GM12878 (cell line): ENCODE measurements at regions not wholly inside any gene's neighbourhood (a gene's known extent, or its start where the extent isn't known, plus 50 kb on each side); places are given as distances from the start of the nearest gene placed in this dataset.

Experiments
- ATAC-seq: fragments of 200-7000 bp; cut with Tn5 transposase; 3 replicates; pipeline ENCODE4 v1.9.1; 2020; ENCODE audit warnings: mild to moderate bottlenecking, moderate library complexity
- BruUV-seq: library from RNA; stranded (reverse); fragments of 400-500 nt; replicated peaks from 2 replicates; lab custom pipeline; 2021; lab: Mats Ljungman, UMichigan
- CTCF ChIA-PET: fragments of 300-600 bp; sonication (Branson Sonifier 250); formaldehyde crosslinking; extraction: SDS; loops from one replicate; lab custom pipeline; 2021; ENCODE audit warnings: inconsistent platforms; lab: Yijun Ruan, JAX
- POLR2A ChIA-PET: fragments of 350-600 bp; formaldehyde crosslinking; extraction: SDS; loops from one replicate; lab custom pipeline; 2021; ENCODE audit warnings: inconsistent platforms; lab: Charles Lee
- RAD21 ChIA-PET: fragments of 300-600 bp; sonication (Branson Sonifier 250); formaldehyde crosslinking; loops from one replicate; lab custom pipeline; 2023; ENCODE audit warnings: antibody characterized with exemption; ENCODE audit not compliant: unreplicated experiment; lab: Charles Lee
- SMC1A ChIA-PET: fragments of 300-600 bp; sonication (Branson Sonifier 250); formaldehyde crosslinking; loops from one replicate; lab custom pipeline; 2023; ENCODE audit not compliant: unreplicated experiment, uncharacterized antibody; lab: Charles Lee
- DNase-seq: peaks from one replicate; pipeline ENCODE4 v3.0.0-alpha.2; 2011; ENCODE audit warnings: low read depth, low spot score
- FAIRE-seq: peaks from 3 replicates; lab custom pipeline; 2011; peaks lifted over from hg19 to GRCh38; lab: Jason Lieb, UNC
- H2AFZ ChIP-seq: 2 replicates; pipeline ENCODE4 v1.6.0; 2011; ENCODE audit warnings: low read depth, low read length, control low read depth; ENCODE audit not compliant: control insufficient read depth
- H3K27ac ChIP-seq: 2 replicates; pipeline ENCODE4 v1.5.1; 2011; ENCODE audit warnings: control low read depth; ENCODE audit not compliant: control insufficient read depth, insufficient read depth
- H3K27me3 ChIP-seq, 2 experiments: replicated peaks in 1 of 2; 2 replicates each; pipeline versions ENCODE4 v1.6.0 to v1.6.1; 2011; ENCODE audit warnings: low read length in 1 of 2; ENCODE audit not compliant: control insufficient read depth in 2 of 2, insufficient read depth in 2 of 2
- H3K36me3 ChIP-seq, 2 experiments: 2 replicates each; pipeline ENCODE4 v1.5.1; 2011; ENCODE audit warnings: low read length in 1 of 2; ENCODE audit not compliant: control insufficient read depth in 2 of 2, insufficient read depth in 2 of 2
- H3K4me1 ChIP-seq: 2 replicates; pipeline ENCODE4 v1.6.1; 2011; ENCODE audit warnings: mild to moderate bottlenecking, low read length, moderate library complexity, mixed read lengths; ENCODE audit not compliant: control insufficient read depth, insufficient read depth
- H3K4me2 ChIP-seq: 2 replicates; pipeline ENCODE4 v1.6.0; 2011; ENCODE audit warnings: control low read depth; ENCODE audit not compliant: control insufficient read depth, insufficient read depth
- H3K4me3 ChIP-seq: fragments of 200-600 bp; sonication (generic); 2 replicates; pipeline ENCODE4 v1.5.1; 2016
- H3K79me2 ChIP-seq: 2 replicates; pipeline ENCODE4 v1.6.0; 2011; ENCODE audit warnings: low read length; ENCODE audit not compliant: control insufficient read depth, insufficient read depth
- H3K9ac ChIP-seq: 2 replicates; pipeline ENCODE4 v1.8.0; 2011; ENCODE audit warnings: low read length, control low read depth, mixed read lengths; ENCODE audit not compliant: control insufficient read depth, insufficient read depth
- H3K9me3 ChIP-seq: replicated peaks from 3 replicates; pipeline ENCODE4 v1.5.1; 2011; ENCODE audit warnings: mild to moderate bottlenecking, low read length; ENCODE audit not compliant: control insufficient read depth, insufficient read depth
- H4K20me1 ChIP-seq: 2 replicates; pipeline ENCODE4 v1.6.0; 2011; ENCODE audit not compliant: control insufficient read depth, insufficient read depth
- BRCA1 ChIP-seq: IDR thresholded peaks from 2 replicates; pipeline ENCODE4 v1.6.1; 2011; ENCODE audit warnings: low read depth, low read length, improper control_type of control experiment
- EGR1 ChIP-seq, 2 experiments: IDR thresholded peaks; 1 replicate in 1 of 2; 2 replicates in 1 of 2; pipeline ENCODE4 v1.6.1; 2011 to 2012; ENCODE audit warnings: low read depth in 2 of 2, low read length in 2 of 2, borderline replicate concordance in 1 of 2, mild to moderate bottlenecking in 1 of 2, moderate library complexity in 1 of 2
- HCFC1 ChIP-seq: fragments of 150-350 bp; IDR thresholded peaks from 2 replicates; pipeline ENCODE4 v1.6.1; 2014; ENCODE audit warnings: low read length
- HDAC6 ChIP-seq: fragments of 200-600 bp; sonication (generic); IDR thresholded peaks from one replicate; pipeline ENCODE4 v1.8.0; 2017; ENCODE audit warnings: antibody characterized with exemption; ENCODE audit not compliant: unreplicated experiment
- JUND ChIP-seq: IDR thresholded peaks from 2 replicates; pipeline ENCODE4 v1.6.1; 2012; ENCODE audit warnings: low read depth, mild to moderate bottlenecking, low read length, improper control_type of control experiment, moderate library complexity
- MTA3 ChIP-seq: IDR thresholded peaks from 2 replicates; pipeline ENCODE4 v1.6.1; 2012; ENCODE audit warnings: low read length, inconsistent platforms, borderline replicate concordance
- POLR2A ChIP-seq: IDR thresholded peaks from 2 replicates; pipeline ENCODE4 v1.6.1; 2011; ENCODE audit warnings: low read depth, mild to moderate bottlenecking, low read length
- POLR2AphosphoS2 ChIP-seq: IDR thresholded peaks from 2 replicates; pipeline ENCODE4 v1.6.1; 2011; ENCODE audit warnings: low read depth, mild to moderate bottlenecking, low read length, improper control_type of control experiment, moderate library complexity
- RFX5 ChIP-seq: IDR thresholded peaks from 2 replicates; pipeline ENCODE4 v1.6.1; 2011; ENCODE audit warnings: low read depth, low read length, improper control_type of control experiment
- SIX5 ChIP-seq: IDR thresholded peaks from 2 replicates; pipeline ENCODE4 v1.6.1; 2011; ENCODE audit warnings: mild to moderate bottlenecking, low read depth, low read length, moderate library complexity; ENCODE audit not compliant: severe bottlenecking
- WGBS: methylation state at CpG from one replicate; pipeline ENCODE4 v1.1.6; 2016; ENCODE audit warnings: low lambda C conversion rate; ENCODE audit not compliant: insufficient replicate concordance, insufficient coverage; ENCODE audit errors: missing lambda C conversion rate; 5-methylcytosine and 5-hydroxymethylcytosine counted together
- in situ Hi-C: fragments of 300-500 bp; cut with MboI; formaldehyde crosslinking; loops from 9 replicates; pipeline ENCODE4 v1.14.3; 2018; ENCODE audit warnings: mixed read lengths
- intact Hi-C: fragments of 100-400 bp; cut with micrococcal nuclease; formaldehyde crosslinking; loops from one replicate; pipeline ENCODE4 v1.14.2; 2022; ENCODE audit not compliant: unreplicated experiment
- TF ChIP-seq, protein P1 (sequence below): fragments of 450-650 bp; IDR thresholded peaks from 2 replicates; pipeline ENCODE4 v1.6.1; 2017; ENCODE audit warnings: mild to moderate bottlenecking, low read depth, inconsistent platforms; ENCODE audit not compliant: poor library complexity, severe bottlenecking
- TF ChIP-seq, protein P2 (sequence below): fragments of 150-350 bp; IDR thresholded peaks from 2 replicates; pipeline ENCODE4 v1.6.1; 2016; ENCODE audit warnings: low read depth, low read length
- TF ChIP-seq, protein P3 (sequence below): IDR thresholded peaks from 2 replicates; pipeline ENCODE4 v1.6.1; 2012; ENCODE audit warnings: low read depth, low read length, improper control_type of control experiment

DNA sequence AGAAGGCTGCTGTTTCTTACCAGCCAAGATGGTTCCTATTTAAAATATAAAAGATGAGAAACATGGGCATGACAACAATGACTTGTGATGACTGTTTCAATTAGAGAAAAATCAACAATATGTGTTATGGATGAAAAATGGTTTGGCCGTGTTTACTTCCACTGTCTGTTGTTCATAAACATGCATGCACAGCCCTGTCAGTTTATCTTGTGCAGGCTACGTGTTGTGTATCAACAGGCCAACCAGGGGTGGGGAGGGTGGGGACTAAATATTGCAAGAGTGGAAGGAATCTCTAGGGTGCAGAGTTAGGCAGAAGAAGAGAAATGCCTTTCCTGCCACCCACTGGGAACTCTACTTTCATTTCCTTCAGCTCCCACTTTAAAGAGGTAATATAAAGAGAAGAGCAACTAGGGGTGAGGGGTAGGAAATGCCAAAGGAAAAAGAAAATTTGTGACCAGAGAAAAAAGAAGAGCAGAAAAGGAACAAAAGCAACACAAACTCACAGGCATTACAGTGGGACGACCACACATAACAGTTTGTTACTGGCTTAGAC lies 116.8 kb upstream of the MEIS1 start:
- no peak for ATAC-seq
- RAD21 ChIA-PET = no interaction called here
- SMC1A ChIA-PET = interaction anchor here (0.7 to 0.8 kb wide), 2 partner anchors 663 to 1545 kb away, joined by 3 read pairs; no protein-coding TSS in a partner anchor
- Histone ChIP-seq H3K4me3 (no peak overlapping the region), H3K4me1 (no peaks in the 10 kb centered on the region), H3K4me2 (no peak overlapping the region), H3K27ac (no peak overlapping the region), H4K20me1 (no peaks in the 10 kb centered on the region), H3K79me2 (no peaks in the 10 kb centered on the region), H2AFZ (no peak overlapping the region), H3K36me3 (no peaks in the 10 kb centered on the region), H3K27me3 (no peaks in the 10 kb centered on the region), H3K9me3 (no peaks in the 10 kb centered on the region), H3K9ac (no peak overlapping the region)
- intact Hi-C loops (no loop called here), in situ Hi-C loops (no loop called here)
- 4% methylated on average over 3 of the region's 3 CpGs for WGBS
- DNase-seq = no peak
- no peak for TF ChIP-seq HDAC6
- no peak for TF ChIP-seq POLR2A
- no peak for TF ChIP-seq RFX5
- TF ChIP-seq, protein P1, sequence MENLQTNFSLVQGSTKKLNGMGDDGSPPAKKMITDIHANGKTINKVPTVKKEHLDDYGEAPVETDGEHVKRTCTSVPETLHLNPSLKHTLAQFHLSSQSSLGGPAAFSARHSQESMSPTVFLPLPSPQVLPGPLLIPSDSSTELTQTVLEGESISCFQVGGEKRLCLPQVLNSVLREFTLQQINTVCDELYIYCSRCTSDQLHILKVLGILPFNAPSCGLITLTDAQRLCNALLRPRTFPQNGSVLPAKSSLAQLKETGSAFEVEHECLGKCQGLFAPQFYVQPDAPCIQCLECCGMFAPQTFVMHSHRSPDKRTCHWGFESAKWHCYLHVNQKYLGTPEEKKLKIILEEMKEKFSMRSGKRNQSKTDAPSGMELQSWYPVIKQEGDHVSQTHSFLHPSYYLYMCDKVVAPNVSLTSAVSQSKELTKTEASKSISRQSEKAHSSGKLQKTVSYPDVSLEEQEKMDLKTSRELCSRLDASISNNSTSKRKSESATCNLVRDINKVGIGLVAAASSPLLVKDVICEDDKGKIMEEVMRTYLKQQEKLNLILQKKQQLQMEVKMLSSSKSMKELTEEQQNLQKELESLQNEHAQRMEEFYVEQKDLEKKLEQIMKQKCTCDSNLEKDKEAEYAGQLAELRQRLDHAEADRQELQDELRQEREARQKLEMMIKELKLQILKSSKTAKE = no peak
- no peak for TF ChIP-seq MTA3
- TF ChIP-seq EGR1 (IDR thresholded peaks at IDR 0.05; ENCODE audit: borderline replicate concordance in 1 of 2, low read depth in 2 of 2, low read length in 2 of 2) = no peak
- no peak for TF ChIP-seq BRCA1
- TF ChIP-seq, protein P2, sequence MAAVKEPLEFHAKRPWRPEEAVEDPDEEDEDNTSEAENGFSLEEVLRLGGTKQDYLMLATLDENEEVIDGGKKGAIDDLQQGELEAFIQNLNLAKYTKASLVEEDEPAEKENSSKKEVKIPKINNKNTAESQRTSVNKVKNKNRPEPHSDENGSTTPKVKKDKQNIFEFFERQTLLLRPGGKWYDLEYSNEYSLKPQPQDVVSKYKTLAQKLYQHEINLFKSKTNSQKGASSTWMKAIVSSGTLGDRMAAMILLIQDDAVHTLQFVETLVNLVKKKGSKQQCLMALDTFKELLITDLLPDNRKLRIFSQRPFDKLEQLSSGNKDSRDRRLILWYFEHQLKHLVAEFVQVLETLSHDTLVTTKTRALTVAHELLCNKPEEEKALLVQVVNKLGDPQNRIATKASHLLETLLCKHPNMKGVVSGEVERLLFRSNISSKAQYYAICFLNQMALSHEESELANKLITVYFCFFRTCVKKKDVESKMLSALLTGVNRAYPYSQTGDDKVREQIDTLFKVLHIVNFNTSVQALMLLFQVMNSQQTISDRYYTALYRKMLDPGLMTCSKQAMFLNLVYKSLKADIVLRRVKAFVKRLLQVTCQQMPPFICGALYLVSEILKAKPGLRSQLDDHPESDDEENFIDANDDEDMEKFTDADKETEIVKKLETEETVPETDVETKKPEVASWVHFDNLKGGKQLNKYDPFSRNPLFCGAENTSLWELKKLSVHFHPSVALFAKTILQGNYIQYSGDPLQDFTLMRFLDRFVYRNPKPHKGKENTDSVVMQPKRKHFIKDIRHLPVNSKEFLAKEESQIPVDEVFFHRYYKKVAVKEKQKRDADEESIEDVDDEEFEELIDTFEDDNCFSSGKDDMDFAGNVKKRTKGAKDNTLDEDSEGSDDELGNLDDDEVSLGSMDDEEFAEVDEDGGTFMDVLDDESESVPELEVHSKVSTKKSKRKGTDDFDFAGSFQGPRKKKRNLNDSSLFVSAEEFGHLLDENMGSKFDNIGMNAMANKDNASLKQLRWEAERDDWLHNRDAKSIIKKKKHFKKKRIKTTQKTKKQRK = no peak
- TF ChIP-seq POLR2AphosphoS2 = no peak
- no peak for TF ChIP-seq JUND
- TF ChIP-seq, protein P3, sequence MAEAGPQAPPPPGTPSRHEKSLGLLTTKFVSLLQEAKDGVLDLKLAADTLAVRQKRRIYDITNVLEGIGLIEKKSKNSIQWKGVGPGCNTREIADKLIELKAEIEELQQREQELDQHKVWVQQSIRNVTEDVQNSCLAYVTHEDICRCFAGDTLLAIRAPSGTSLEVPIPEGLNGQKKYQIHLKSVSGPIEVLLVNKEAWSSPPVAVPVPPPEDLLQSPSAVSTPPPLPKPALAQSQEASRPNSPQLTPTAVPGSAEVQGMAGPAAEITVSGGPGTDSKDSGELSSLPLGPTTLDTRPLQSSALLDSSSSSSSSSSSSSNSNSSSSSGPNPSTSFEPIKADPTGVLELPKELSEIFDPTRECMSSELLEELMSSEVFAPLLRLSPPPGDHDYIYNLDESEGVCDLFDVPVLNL = no peak
- no peak for TF ChIP-seq HCFC1
- TF ChIP-seq SIX5 = no peak
- no peak for FAIRE-seq
- POLR2A ChIA-PET = no interaction called here
- CTCF ChIA-PET = no interaction called here
- BruUV-seq = no TSS peak
